ENCODE measurements at regions not wholly inside any gene's neighbourhood (a gene's known extent, or its start where the extent isn't known, plus 50 kb on each side); places are given as distances from the start of the nearest gene placed in this dataset.
A peak's percentile ranks its signal among the peaks of the same experiment; 100 is the strongest.
"Not testable (repeated sequence)": the region's sequence is repeated elsewhere in the genome, so short reads cannot be mapped to it uniquely, and the experiment has no call there.

DNA sequence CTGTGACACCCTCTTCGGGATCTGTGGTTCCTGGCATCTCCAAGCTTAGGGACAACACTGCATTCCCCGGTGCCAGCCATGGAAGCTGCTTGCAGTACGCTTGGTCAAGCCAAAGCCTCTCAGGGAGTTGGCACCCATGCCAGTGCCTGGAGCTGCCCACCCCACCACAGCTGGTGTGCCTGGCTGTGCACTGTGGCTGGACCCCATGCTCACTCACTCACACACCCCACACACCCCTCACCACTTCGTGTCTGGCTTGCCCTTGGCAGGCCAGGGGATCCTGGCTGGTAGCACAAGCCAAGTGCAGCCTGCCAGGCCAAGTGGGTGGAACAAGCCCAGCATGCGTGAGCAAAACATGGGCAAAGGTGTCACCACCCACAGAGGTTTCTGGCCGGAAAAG lies 324.5 kb upstream of the PTGER4 start:
- DNase-seq (ENCODE audit: low read depth in 2 of 3, low spot score in 1 of 3) = no peak

DNA sequence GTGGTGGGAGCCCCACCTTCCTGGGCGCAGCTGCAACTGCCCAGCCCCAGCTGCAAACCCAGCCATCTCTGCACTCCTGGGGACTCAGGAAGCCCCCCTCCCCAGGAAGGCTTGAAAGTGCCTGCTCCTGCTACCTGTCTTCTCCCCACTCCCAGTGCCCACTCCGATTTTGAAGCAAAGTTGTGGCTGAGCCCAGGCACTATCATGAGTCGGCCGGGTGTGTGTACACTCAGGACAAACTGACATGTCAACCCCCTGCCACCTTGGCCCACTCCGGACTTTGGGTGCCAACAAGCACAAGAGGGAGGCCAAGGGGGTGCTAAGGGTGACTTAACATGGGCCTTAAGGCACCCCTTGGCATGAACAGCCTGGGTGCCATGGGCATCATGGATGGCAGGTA lies 325.5 kb upstream of the PTGER4 start:
- no peak for DNase-seq (ENCODE audit: low read depth in 2 of 3, low spot score in 1 of 3)

DNA sequence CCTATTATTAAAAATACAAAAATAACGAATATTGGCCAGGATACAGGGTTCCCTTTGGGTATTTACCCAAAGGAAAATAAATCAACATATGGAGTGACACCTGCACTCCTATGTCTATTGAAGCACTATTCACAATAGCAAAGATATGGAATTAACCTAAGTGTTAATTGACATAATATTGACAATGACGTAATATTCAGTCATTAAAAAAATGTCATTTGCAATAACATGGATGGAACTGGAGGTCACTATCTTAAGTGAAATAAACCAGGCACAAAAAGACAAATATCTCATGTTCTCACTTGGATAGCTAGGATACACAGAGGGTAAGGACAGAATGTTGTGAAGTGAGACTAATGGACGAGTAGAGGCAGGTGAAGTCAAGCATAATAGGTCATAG lies 326.3 kb upstream of the PTGER4 start:
- DNase-seq (ENCODE audit: low read depth in 2 of 3, low spot score in 1 of 3) = no peak

DNA sequence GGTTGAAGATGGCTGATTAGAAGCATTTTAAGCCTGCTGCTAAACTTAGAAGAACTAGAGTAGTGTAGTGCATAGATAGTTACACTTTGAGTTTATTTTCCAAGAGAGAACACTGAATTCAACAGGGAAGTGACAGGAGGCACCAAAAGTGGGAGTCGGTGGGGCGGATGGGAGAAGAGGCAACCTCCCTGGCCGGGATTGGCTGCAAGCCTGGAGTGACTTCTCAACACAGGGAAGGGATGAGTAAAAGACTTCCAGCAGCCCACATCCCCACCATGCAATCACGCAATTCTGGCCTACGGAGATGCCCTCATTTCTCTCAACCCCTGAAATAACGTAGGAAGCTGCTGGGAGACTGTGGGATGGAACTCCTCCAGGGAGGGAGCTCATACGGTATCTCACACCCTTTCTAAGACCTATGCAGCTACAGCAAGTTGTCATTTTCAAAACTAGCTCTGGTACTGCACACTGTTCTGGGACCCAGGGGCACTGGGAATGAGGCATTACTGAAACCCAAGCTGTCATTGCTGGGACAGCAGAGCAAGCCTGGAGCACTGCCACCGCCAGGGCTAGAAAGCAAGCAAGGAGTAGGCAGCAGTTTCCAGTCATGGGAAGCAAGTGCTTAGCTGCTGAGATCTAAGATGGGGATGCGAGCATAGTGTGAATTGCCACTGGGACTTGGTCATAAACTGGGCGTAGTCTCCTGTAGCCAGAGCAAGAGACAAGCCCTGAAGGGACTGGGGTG lies 331.6 kb upstream of the PTGER4 start:
- no peak for DNase-seq (ENCODE audit: low read depth in 2 of 3, low spot score in 1 of 3)

DNA sequence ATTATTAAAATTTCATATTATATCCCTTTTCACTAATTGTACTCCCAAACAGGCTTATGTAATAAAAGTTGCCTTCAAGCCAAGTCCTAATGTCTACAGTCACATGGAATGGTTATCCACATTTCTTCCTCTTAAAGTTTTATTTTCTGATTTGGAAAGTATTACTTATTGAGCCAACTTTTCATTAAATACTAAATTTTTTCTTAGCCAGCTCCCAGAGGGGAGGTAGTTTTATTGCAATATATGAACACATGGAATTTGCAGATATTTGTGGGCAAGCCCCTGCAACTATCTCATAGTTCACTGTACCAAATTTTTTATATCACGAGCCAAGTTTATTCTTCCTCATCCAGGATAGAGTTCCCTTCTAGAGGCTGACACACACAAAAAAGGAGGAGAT lies 332.8 kb upstream of the PTGER4 start:
- DNase-seq (ENCODE audit: low read depth in 2 of 3, low spot score in 1 of 3) = no peak

DNA sequence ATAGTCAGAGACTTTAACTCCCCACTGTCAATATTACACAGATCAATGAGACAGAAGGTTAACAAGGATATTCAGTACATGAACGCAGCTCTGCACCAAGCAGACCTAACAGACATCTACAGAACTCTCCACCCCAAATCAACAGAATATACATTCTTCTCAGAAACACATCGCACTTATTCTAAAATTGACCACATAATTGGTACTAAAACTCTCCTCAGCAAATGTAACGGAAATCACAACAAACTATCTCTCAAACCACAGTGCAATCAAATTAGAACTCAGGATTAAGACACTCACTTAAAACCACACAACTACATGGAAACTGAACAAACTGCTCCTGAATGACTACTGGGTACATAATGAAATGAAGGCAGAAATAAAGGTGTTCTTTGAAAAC lies 341.3 kb upstream of the PTGER4 start:
- DNase-seq (ENCODE audit: low read depth in 2 of 3, low spot score in 1 of 3) = not testable (repeated sequence)

DNA sequence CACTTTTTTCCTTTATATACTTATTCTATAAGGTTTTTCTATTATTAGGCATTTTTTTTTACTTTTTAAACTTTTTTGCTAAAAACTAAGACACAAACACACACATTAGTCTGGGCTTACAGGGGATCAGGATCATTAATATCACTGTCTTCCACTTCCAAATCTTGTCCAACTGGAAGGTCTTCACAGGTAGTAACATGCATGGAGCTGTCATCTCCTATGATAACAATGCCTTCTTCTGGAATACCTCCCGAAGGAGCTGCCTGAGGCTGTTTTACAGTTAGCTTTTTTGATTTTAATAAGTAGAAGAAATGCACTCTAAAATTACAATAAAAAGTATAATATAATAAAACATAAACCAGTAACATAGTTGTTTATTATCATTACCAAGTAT lies 345.5 kb upstream of the PTGER4 start:
- no peak for DNase-seq (ENCODE audit: low read depth in 2 of 3, low spot score in 1 of 3)

DNA sequence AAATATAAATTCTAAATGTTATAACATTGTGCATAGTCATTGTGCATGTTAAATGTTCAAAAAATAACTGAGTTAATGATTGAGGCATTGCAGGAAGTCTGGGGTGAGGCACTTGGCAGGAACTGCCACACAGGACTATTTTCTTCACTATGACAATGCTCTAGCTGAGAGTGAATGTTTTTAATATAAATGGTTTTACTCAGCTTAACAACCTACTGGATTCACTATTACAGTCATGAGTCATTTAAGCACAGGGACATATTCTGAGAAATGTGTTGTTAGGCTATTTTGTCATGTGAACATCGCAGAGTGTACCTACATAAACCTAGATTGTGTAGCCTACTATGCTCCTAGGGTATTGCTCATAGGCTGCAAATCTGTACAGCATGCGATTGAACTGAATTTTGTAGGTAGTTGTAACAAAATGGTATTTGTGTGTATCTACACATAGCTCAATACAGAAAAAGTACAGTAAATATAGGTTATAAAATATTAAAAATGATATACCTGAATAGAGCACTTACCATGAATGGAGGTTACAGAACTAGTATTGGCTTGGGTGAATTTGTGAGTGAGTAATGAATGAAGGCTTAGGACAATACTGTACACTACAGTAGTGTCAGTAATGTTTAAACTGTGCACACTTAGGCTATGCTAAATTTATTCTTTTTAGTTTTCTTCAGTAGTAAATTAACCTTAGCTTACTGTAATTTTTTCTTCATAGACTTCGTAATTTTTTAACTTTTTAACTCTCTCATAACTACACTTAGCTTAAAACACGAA lies 346.1 kb upstream of the PTGER4 start:
- peak in 1 of 3 donors; percentile 11 for DNase-seq (ENCODE audit: low read depth in 2 of 3, low spot score in 1 of 3)

DNA sequence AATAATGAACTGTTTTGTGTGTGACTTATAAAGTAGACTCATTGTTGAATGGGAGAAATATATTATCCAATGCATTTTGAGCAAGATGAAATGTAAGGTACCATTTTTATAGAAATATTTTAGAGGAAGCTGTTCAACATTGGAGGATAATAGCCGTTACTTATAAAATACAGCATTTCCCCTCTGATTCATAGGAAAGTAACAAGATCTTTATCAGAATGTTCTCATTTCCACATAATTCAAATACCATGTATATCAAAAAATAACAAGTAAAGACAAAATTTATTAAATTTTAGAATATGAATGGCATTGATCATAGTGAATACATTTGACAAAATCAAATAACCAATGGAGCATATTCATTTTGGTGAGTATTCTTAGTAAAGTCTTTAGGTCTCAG lies 346.7 kb upstream of the PTGER4 start:
- DNase-seq (ENCODE audit: low read depth in 2 of 3, low spot score in 1 of 3) = no peak

DNA sequence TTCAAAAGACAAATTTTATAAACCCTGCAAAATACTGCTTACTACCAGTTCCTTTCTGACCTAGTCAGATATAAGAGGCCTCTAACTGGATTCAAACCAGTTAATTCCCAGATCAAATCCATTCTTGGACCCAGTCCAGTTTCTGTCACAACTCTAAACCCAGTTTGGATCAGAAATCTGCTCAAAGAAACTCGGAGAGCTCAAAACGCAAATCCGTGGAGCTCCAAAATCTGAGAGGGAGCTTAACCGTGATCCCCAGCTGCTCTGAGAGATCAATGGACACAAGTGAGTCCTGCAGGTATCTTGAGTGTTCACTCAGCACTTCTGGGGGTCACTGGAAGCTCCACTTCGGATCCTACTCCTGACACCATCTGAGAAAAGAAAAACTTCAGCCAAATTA lies 348.1 kb upstream of the PTGER4 start:
- DNase-seq (ENCODE audit: low read depth in 2 of 3, low spot score in 1 of 3) = no peak

DNA sequence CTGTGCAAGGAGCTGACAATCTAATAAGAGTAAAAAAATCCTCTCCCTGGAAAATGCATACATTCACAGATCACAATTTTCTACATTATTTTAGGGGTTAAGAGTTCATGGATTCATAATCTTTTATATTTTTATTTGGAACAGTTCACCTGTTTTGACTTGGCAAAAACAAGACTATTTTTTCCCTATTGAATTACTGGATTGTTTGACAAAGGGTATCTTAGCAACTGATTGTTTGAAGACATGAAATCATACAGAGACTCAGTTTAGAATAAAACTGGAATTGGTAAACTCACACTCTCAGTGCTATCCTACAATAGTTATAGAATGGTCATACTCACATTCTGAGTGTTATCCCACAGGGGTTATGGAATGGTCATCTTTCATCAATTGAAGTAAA lies 358.2 kb upstream of the PTGER4 start:
- DNase-seq (ENCODE audit: low read depth in 2 of 3, low spot score in 1 of 3) = no peak

DNA sequence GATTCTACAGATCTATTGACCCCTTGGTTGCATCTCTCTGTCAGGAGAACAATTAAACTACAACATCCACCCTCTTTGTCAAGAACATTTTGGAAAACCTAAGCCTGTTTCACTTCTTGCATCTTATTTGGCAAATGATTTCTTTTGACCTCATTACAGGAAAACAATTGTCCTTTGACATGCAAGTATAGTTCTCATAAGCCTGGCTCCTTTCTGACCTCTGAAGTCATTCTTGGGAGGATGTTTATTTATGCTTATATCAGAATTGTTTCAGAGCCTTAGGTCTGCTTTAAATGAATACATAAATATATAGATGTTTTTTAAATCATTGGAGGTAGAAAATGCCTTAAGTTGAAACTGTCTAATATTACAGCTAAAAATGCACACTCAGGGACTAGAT lies 361.3 kb upstream of the PTGER4 start:
- DNase-seq (ENCODE audit: low read depth in 2 of 3, low spot score in 1 of 3) = no peak

DNA sequence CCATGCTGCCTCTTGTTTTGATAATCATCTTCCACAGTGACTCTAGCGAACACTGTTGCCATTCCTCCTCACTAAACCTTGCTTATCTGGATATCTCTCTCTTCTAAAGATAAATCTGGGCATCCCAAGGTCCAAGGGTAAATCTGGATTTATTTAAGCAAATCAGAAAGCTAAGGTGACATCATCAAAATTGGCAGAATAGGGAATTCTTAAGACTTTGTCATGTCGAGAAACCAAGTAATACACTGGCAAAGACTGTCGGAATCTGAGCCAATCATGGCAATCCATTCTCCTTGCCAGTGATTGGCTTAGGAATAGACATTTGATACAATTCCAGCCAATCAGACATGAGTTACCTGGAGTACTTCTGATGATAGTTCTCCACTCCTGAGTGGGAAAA lies 362.7 kb upstream of the PTGER4 start:
- DNase-seq (ENCODE audit: low read depth in 2 of 3, low spot score in 1 of 3) = no peak

DNA sequence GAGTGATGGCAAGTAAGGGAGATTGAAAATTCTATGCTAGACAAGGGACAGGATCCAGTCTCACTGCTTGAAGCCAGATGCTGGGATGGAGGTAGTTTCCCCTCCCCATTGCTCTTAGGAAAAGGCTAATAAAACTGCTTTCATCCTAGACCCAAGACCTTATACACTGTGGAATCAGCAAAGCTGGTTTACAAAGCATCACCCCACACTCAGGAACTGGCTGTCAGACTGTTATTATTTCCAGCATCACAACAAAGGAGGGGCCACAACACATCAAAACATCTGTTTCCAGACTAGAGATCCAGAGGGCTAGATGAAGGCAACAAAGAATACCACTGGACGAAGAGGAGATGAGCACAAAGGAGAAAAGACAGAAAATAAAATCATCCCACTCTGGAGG lies 364.6 kb upstream of the PTGER4 start:
- DNase-seq (ENCODE audit: low read depth in 2 of 3, low spot score in 1 of 3) = no peak

DNA sequence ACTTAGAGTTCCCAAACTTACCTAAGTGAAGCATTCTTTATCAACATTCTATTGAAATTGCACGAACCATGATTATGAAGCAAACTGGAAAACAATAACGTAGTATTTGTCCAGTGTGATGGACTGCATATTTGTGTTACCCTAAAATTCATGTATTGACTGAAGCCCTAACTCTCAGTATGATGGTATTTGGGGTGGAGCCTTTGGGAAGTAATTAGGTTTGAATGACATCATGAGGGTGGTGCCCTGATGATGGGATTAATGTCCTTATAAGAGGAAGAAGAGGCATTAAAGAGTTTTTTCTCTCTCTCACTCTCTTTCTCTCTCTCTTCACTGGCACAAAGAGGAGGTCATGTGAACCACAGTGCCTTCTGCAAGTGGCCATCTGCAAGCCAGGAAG lies 365.4 kb upstream of the PTGER4 start:
- no peak for DNase-seq (ENCODE audit: low read depth in 2 of 3, low spot score in 1 of 3)

DNA sequence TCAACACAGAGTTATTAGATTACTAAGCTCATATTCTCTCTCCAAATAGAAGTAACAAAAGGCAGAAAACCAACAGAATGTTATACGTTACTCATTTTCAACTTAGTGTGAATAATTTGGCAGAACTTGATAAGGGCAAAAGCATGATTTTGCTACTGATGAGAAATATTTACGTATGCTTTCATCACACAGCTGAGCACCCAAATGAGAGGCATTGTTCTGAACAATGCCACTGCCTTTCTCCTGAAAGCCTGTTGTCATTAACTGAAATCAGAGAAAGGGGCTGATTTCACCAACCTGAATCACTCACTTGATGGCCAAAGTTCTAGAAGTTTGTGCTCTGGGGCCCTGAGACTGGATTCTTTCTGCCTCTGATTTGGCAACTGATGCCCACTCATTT lies 367.5 kb upstream of the PTGER4 start:
- DNase-seq (ENCODE audit: low read depth in 2 of 3, low spot score in 1 of 3) = no peak

DNA sequence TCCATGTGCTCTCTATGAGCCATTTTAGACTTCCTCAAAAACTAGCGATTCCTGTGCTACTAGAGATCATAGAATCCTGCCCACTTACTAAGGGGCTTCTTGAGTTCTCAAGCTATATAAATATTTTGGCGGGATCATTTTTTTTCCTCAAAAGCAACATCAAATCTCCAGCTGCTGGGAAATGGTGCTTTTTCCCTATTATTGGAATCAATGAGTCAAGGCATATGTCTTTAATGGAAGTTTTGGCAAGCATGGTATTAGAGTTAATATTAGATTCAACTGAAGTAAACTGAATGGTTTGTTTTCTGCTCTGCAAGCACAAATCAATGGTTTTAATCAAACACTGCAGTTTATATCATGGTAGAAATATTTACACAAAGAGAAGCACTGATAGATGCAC lies 369.9 kb upstream of the PTGER4 start:
- no peak for DNase-seq (ENCODE audit: low read depth in 2 of 3, low spot score in 1 of 3)

DNA sequence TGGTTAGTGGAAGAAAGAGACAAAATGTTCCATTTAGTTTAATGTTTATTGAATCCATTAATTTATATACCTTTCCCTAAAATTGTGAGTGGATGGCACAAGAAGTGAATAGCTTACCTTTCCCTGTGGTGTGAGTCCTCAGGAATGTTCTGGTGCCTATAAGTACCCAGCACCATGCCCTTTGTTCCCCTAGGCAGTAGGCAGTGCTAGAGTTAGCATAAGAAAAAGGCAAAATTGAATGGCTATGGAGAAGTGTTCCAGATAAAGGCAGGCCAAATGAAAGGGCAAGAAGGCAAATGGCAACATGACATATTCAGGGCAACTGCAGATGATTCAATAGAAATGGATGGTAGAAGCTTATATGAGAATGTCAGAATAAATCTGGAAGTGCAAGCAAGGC lies 370.8 kb upstream of the PTGER4 start:
- DNase-seq (ENCODE audit: low read depth in 2 of 3, low spot score in 1 of 3) = no peak

DNA sequence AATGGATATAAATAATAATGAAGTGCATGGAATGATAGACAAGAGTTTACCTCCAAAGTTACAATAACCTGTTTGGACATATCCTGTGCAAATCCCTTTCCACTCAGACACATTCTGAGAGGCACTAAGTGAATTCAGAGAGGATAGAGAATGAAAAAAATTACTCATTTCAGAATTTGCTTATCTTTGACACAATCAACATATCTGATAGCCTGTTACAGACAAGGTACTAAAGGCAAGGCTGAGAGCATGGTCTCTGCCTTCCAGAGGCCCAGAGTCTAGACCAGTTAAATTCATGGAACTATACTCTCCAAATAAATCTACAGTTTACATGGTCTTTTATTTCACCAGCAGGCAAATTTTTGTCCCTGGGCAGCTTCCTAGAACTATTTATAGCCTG lies 371.8 kb upstream of the PTGER4 start:
- DNase-seq (ENCODE audit: low read depth in 2 of 3, low spot score in 1 of 3) = no peak

DNA sequence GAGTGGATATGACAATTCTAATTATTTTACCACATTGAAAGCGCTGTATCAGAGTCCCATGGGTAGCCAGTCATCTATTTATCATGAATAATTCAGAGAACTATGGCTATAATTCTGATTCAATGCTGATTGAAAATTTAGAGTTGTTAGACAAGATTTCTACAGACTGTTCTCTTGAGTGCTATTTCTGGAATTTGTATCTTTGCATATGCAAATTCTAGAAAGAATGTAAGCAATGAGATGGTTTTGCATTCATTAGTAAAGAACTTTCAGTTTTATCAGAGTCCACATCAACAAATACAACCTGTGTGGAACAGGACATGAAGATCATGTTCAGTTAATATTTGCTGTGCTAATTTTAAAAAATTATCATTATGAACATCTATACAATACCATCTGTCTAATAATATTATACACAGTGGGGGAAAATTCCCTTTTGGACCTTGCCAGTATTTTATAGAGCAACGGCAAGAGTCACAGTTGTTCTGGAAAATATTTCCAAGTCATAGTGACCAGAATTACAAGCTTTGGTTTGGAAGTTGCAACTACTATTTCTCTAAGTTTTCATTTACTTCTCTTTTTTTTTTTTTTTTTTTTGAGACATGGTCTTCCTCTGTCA lies 372.7 kb upstream of the PTGER4 start:
- DNase-seq (ENCODE audit: low read depth in 2 of 3, low spot score in 1 of 3) = no peak

DNA sequence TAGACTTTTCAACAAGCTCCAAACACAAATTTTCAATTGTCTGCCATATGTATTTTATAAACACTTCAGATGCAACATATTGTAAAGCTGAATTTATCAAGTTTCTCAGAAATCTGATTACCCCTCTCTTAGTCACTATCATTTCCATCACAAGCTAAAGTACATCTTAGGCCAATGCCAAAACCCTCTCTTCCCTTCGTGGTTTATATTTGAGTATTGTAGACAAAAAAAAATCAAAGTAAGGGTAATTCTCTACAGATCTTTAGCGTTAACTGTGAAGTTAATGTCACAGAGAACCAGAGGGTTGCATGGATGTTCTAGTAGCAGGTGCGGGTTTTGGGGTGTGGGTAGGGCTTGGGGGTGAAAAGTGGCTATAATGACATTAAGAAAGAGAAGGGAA lies 387.7 kb upstream of the PTGER4 start:
- no peak for DNase-seq (ENCODE audit: low read depth in 2 of 3, low spot score in 1 of 3)

DNA sequence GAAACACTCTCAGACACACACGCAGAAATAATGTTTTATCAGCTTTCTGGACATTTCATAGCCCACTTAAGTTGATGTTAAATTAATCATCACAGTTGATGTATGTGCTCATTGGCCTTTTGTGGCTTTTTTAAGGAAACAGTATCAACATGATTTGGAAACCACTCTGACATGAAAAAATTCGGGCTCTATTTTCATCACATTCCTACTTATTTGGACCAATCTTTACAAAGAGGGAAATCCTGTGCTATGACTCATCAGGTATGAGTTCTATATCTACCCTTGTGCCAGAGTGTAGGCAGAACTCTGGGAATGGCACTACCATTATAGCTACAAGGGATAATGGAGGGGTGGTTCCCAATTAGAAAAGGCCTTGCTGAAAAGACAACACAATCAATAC lies 388.4 kb upstream of the PTGER4 start:
- no peak for DNase-seq (ENCODE audit: low read depth in 2 of 3, low spot score in 1 of 3)
